ENCODE measurements at regions not wholly inside any gene's neighbourhood (a gene's known extent, or its start where the extent isn't known, plus 50 kb on each side); places are given as distances from the start of the nearest gene placed in this dataset.

- DNase-seq, result no peak
These were observed 95.3 kb upstream of the RSPO3 start for GRCh38 chr6:127023001-127023778.

DNA sequence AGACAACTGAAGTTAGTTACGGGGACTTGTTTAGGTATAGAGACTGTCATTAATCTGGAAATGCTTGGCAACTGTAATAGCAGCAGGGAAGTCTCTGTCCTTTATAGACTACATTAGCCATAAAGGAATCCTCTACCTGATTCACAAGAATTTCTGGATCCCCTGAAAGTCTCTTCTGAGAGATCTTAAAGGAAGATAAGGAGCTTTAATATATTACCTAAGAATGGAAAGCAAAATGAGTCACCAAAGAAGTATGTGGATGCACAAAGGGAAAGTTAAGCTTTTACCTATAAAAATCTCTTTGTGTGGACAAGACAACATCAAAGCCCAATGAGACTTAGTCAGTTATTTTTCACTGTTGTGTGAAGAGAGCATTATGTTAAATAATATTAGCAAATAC, 92.2 kb upstream of the RSPO3 start:
- DNase-seq, result no peak

GRCh38 chr6:127030111-127030510, 88.4 kb upstream of the RSPO3 start:
- DNase-seq, result no peak

GRCh38 chr6:127030836-127031235, 87.6 kb upstream of the RSPO3 start:
- DNase-seq, result no peak

GRCh38 chr6:127031511-127031910, 87.0 kb upstream of the RSPO3 start:
- DNase-seq, result no peak

- no peak for DNase-seq
These were observed 85.5 kb upstream of the RSPO3 start for GRCh38 chr6:127032971-127033370.

DNA sequence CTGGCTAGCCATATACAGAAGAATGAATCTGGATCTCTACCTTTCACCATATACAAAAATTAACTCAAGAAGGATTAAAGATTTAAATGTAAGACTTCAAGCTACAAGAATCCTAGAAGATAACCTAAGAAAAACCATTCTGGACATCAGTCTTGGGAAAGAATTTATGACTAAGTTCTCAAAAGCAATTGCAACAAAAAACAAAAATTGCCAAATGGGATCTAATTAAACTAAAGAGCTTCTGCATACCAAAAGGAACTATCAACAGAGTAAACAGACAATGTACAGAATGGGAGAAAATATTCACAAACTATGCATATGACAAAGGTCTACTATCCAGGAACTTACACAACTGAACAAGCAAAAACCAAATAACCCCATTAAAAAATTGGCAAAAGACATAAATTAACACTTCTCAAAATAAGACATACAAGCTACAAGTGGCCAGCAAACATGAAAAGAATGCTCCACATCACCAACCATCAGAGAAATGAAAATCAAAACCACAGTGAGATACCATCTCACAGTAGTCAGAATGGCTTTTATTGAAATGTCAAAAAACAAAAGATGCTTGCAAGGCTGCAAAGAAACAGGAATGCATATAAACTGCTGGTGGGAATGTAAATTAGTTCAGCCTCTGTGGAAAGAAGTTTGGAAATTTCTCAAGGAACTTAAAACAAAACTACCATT, 66.8 kb upstream of the RSPO3 start:
- no peak for DNase-seq

- DNase-seq, result no peak
These were observed 65.2 kb upstream of the RSPO3 start for GRCh38 chr6:127053032-127053874.

DNA sequence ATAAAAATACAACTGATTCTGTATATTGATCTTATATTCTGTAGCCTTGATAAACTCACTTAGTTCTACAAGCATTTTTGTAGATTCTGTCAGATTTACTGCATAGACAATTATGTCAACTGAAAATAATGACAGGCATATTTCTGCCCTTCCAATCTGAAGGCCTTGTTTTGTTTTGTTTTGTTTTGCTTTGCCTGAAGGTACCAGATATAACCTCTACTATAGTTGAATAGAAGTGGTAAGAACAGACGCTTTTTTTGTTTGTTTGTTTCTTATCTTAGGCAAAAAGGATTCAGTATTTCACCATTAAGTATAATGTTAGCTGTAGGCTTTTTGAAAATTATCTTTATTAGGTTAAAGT, 64.6 kb upstream of the RSPO3 start:
- DNase-seq, result no peak

GRCh38 chr6:127058027-127058426, 60.4 kb upstream of the RSPO3 start:
- DNase-seq, result no peak

GRCh38 chr6:127058936-127059335, 59.5 kb upstream of the RSPO3 start:
- DNase-seq, result no peak
